ENCODE measurements at regions not wholly inside any gene's neighbourhood (a gene's known extent, or its start where the extent isn't known, plus 50 kb on each side); places are given as distances from the start of the nearest gene placed in this dataset. TPM values are rescaled to one million over a fixed set of nuclear protein-coding genes. Genes with fewer than 3 reads are reported as not detected.
"Not testable (repeated sequence)": the region's sequence is repeated elsewhere in the genome, so short reads cannot be mapped to it uniquely, and the experiment has no call there.

DNA sequence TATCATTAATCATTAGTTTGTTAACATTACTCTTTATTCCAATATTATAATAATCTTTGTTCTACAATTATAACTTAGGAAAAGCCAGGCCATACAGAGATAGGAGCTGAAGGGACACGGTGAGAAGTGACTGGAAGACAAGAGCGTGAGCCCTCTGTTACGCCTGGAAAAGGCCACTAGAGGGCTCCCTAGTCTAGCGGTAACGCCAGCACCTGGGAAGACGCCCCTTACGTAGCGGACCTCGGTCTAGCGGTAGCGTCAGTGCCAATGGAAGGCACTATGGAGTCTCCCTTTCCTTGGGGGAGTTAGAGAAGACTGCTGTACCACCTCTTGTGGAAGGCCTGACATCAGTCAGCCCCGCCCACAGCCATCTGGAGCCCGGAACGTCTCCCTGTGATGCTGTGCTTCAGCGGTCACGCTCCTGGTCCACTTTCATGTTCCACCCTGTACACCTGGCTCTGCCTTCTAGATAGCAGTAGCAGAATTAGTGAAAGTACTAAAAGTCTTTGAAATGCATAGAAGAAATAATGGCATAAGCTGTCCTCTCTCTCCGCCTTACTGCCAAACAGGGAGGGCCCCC is 55.6 kb upstream of the MTLN start:
- H3K4me3 ChIP-seq; H3K27ac ChIP-seq; H3K4me1 ChIP-seq (ENCODE audit: insufficient read depth); DNase-seq; H3K27me3 ChIP-seq; H3K9me3 ChIP-seq; intact Hi-C loops (cut with DNase I); H3K36me3 ChIP-seq: not testable (repeated sequence)
- WGBS, 3 donors, result 49 to 100% (median 95%) methylated on average over 1 to 5 of the region's 17 CpGs

DNA sequence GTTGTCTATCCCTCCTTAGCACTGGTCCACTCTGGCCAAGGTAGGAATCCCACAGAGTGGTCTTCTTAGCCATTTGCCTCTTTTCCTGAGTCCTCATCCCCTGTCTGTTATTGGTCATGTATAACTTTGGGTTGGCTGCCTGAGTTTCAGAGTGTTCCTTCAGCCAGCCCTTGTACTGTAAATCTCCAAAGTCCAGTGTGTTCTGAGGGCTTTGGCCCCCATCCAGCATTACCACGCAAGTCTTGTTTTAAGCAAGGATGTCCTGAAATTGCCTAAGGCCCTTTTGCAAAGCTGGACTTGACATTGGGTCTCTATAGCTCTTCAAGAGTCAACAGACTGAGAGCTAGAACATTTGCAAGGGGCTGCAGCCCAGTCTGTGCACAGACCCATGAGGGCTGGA is 52.5 kb upstream of the MTLN start:
- H3K36me3 ChIP-seq; DNase-seq; H3K9me3 ChIP-seq; H3K4me1 ChIP-seq (ENCODE audit: insufficient read depth); H3K27me3 ChIP-seq; intact Hi-C loops (cut with DNase I); H3K27ac ChIP-seq; H3K4me3 ChIP-seq: not testable (repeated sequence)
- WGBS, 3 donors, result no CpG with 5 or more reads among the region's 1 CpG

DNA sequence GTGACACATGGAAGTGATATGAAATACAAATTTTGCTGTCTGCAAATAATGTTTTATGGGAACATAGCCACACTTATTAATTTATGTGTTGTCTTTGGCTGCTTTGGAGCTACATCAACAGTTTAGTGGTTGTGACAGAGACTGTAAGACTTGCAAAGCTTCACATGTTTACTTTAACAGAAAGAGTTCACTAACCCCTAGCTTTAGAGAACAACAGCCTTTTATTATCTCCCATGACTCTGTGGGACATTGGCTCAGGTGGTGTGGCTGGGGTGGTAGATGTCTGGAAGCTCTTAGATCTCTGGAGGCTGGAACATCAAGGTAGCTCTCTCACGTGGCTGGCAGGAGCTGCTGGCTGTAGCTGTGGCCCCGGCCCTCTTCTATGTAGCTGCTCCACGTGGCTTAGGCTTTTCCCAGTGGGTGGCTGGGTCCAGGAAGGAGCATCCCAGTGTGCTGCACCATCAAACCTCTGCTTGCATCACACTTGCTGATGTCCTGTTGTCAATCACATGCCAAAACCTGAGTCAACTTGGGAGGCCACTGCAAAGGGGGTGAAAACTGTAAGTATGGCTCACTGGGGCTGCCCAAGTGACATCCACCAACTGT is 51.8 kb upstream of the MTLN start:
- H3K27me3 ChIP-seq; DNase-seq; H3K4me1 ChIP-seq (ENCODE audit: insufficient read depth); H3K27ac ChIP-seq; H3K36me3 ChIP-seq; H3K9me3 ChIP-seq; H3K4me3 ChIP-seq; intact Hi-C loops (cut with DNase I): not testable (repeated sequence)
- 80% methylated on average over 1 of the region's 3 CpGs; no CpG with 5 or more reads in 2 of the 3 donors for WGBS, 3 donors

GRCh38 chr2:110263462-110263861 is 51.1 kb upstream of the MTLN start:
- intact Hi-C loops (cut with DNase I); H3K9me3 ChIP-seq; H3K4me1 ChIP-seq (ENCODE audit: insufficient read depth); H3K27me3 ChIP-seq; DNase-seq; H3K36me3 ChIP-seq; H3K27ac ChIP-seq; H3K4me3 ChIP-seq: not testable (repeated sequence)
- WGBS, 3 donors, result 96 to 100% methylated on average over 1 of the region's 2 CpGs; no CpG with 5 or more reads in 1 of the 3 donors

Small RNA genes in the stretch of these regions (microRNA-seq; reads per million reads assigned to microRNA genes)
- 0 reads per million in 3 donors for gene MIR4436B2

Small RNA genes in the stretch of these regions (small RNA-seq; reads per million reads assigned to genes)
- not detected for gene MIR4436B2
